Stimulated activated CD8-positive, alpha-beta memory T cell treated with anti-CD3 and anti-CD28 coated beads, Interleukin-12 subunit alpha, Interleukin-12 subunit beta, amount 100 ng/mL, for 24 hours (primary cell): ENCODE measurements at regions not wholly inside any gene's neighbourhood (a gene's known extent, or its start where the extent isn't known, plus 50 kb on each side); places are given as distances from the start of the nearest gene placed in this dataset.
"Not testable (repeated sequence)": the region's sequence is repeated elsewhere in the genome, so short reads cannot be mapped to it uniquely, and the experiment has no call there.

Experiments used
- DNase-seq: peaks from one replicate; pipeline ENCODE4 v3.0.0-alpha.2; 2020; ENCODE audit errors: extremely low read depth

DNA sequence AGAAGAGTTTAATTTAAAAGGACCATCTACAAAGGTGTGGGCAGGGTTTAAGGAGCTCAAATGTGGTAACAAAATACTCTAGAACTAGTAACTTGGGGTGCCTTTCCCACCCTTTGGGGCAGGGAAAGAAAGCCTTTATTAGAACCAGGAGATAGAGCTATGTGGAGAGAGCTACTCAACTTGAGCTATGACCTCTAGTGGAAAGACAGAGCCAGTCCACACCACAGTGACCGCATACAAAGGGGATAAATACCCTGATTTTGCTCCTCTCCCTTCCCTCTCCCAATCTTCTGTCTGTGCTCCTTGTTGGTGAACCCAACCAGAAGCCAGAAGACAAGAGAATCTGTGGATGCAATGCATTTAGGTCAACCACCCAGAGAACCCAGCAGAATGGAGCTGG, 54.4 kb upstream of the JAK1 start:
- no peak for DNase-seq

DNA sequence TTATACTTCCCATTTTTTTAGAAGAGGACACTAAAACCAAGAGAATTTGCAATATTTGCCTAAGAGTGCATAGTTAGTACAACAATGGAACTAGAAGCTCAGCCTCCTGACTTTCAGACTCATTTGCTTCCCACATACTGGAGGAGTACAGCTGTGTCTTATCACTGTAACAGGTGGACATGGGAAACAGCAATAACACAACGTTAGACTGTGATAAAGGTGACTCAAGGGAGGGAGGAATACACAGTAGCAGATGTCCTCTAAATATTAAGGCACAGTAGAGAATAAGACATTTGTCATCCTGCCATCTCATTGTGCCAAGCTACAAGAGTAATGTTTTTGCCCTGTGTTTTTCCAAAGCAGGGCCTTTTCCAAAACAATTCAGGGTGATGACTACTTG, 55.4 kb upstream of the JAK1 start:
- no peak for DNase-seq

DNA sequence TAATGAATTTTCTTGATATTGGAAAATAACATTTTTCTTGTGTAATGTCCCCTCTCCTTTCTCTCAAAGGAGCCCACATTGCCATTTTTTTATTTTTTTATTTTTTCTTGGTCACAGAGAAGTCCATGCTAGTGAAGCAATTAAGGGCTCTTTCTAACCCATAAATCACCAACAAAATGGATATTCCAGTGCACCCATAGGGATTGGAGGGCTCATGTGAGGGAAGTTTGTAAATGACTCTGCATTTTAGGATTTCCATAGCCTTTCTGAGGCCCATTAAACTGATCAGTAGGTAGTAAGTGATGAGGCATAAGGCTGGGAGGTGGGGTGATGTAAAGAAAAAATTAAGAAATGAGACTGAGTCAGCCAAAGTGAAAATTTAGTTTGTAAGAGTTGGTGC, 55.9 kb upstream of the JAK1 start:
- no peak for DNase-seq

DNA sequence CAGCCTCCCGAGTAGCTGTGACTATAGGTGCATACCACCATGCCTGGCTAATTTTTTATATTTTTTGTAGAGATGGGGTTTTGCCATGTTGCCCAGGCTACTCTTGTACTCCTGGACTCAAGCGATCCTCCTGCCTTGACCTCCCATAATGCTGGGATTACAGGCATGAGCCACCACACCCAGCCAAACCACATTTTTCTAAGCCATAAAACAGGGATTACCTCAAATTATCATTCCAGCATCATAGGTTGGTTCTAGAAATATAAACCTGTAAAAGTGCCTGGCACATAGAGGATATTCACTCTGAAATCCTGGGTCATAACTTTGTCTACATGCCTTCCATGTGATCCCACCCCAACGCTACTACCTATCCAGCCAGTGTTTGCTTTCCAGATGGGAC, 59.4 kb upstream of the JAK1 start:
- no peak for DNase-seq

DNA sequence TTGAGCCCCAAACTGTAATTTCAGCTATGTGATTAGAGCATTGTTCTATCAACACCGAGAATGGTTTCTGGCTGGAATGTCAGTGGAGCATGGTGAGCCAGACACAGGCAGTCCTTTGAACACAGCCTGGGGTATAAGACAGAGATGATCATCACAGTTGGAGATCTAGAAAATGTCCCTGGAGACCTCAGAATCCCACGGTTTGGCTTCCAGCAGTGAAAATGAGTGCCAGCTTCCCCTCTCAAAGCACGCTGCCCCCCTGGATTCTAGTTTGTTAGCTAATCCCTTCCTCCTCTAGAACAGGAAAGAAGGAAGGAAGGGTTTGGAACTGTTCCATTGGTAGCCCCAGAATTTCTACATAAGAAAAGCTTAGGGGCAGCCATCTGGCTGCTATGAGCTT, 59.9 kb upstream of the JAK1 start:
- DNase-seq: no peak

DNA sequence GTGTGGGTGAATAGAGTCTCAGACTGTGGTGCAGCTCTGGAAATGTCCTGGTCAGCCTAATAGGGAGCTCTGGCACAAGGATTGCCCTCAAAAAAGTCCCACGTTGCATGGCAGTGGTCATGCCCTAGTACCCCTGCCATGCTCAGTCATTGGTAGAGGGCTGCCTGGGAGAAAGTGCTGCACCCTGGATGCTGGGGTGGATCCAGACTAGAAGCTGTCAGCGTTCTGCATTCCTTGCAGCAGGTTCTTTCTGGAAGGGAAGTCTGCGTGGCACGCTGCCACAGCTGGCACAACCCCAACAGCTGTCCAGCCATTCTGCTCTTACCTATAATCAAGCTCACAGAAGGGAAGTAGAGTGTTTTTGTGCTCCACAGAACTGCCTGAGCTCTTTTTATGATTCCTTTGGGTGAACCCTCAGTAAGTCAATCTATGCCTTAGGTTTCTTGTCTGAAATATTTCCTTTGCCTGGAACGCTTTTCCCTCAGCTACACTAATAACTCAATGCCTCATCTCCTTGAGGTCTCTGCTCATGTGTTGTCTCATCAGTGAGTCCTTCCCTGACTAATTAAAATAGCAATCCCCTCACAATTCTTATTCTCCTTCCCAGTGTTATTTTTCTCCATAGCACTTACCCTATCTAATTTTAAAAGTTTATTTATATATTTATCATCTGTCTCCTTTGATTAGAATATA, 61.5 kb upstream of the JAK1 start:
- no peak for DNase-seq

DNA sequence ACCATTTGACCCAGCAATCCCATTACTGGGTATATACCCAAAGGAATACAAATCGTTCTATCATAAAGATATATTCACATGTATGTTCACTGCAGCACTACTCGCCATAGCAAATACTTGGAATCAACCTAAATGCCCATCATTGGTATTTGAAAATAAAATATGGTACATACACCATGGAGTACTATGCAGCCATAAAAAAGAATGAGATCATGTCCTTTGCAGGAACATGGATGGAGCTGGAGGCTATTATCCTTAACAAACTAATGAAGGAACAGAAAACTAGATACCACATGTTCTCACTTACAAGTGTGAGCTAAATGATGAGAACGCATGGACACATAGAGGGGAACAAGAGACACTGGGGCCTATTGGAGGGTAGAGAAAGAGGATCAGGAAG, 63.1 kb upstream of the JAK1 start:
- DNase-seq: not testable (repeated sequence)

DNA sequence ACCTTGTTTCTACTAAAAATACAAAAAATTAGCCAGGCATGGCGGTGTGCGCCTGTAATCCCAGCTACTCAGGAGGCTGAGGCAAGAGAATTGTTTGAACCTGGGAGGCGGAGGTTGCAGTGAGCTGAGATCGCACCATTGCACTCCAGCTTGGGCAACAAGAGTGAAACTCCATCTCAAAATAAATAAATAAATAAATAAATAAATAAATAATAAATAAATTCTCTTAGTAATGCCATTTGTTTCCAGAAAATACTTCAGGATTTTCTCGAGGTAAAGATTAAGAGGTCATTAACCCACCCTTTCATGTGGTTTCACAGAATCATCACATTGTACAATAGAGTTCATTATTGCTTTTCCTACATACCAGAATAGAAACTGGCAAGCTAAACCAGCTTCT, 68.5 kb upstream of the JAK1 start:
- DNase-seq: not testable (repeated sequence)

DNA sequence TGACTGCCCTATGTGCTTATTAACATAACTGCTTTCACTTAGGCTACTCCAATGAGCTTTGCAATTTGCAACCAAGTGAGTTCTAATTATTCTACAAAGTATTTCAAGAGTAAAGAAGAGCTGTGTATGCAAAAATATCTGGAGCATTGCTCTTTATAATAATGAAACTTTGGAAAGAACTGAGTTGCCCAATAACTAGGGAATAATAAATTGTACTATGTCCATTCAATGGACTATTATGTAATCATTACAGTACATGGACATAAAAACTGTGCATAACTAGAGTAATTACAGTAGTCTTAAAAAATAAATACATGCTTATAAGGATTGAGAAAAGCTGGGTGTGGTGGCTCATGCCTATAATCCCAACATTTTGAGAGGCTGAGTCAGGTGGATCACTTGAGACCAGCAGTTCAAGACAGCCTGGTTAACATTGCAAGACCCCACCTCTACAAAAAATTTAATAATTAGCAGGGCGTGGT, 70.3 kb upstream of the JAK1 start:
- DNase-seq: no peak

DNA sequence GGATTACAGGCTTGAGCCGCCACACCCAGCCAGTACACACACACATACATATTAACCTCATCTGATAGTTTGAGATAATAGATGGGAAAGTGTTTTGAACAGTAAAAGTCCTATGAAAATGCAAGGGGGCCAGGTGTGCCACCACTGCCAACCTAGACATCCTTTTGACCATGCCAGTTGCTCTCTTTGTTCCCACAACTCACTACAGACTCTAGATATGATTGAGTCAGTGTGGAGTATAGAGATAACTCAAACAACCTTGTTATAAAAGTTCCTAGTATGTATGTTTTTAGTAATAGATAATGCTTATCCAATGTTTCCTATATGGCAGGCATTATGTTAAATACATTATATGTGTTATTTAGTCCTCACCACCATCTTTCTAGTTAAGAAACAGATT, 72.7 kb upstream of the JAK1 start:
- DNase-seq: no peak

DNA sequence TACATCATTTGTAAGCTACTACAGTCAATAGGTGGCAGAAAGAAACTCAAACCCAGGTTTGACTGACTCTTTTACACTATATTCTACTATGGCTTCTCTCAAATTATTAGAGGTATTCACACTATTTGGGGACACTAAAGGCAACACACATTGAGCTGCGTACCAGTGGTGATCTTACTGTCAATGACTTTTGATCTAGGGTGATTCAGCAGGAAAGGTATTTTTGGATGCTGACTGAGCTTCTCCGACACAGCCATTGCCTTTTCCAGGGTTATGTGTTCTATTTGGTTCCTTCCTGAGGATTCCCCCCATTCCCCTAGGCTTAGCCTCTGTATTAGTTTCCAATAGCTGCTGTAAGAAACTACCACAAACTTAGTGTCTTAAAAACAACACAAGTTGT, 73.2 kb upstream of the JAK1 start:
- DNase-seq: no peak

DNA sequence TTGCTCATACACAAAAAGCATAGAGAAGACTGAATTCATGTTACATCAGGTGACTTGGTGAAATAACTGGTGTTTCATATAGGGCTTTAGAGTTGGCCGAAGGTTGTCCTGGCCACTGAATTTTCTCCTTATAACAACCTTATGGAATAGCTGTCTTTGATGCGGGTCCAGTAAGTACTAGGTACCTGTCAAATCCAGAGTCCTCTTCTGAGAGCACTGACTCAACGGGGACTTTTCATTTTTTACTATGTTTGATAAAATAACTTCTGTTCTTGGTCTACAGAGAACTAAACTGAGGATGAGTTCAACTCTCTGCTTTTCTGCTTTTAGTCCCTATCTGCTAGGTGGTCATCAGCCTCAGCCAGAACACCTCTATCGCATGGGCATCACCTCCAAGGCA, 76.1 kb upstream of the JAK1 start:
- no peak for DNase-seq

DNA sequence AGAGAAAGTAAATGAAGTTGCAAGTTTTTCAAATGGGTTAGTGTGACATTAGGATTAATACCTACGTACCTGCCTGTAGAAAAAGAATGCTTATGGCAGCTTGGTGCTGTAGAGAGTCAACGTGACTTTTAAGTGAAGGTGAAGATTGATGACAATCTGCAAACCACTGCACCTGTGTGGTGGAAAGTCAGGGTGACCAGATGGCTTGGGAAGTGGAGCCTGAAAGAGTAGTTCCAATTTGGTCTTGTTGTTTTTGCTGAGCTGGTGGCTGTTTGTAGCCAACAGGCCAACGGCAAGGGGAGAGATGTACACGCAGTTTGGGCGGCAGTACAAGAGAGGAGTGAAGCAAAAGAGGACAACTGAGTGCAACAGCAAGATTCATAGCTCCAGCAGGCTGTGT, 78.1 kb upstream of the JAK1 start:
- DNase-seq: no peak

DNA sequence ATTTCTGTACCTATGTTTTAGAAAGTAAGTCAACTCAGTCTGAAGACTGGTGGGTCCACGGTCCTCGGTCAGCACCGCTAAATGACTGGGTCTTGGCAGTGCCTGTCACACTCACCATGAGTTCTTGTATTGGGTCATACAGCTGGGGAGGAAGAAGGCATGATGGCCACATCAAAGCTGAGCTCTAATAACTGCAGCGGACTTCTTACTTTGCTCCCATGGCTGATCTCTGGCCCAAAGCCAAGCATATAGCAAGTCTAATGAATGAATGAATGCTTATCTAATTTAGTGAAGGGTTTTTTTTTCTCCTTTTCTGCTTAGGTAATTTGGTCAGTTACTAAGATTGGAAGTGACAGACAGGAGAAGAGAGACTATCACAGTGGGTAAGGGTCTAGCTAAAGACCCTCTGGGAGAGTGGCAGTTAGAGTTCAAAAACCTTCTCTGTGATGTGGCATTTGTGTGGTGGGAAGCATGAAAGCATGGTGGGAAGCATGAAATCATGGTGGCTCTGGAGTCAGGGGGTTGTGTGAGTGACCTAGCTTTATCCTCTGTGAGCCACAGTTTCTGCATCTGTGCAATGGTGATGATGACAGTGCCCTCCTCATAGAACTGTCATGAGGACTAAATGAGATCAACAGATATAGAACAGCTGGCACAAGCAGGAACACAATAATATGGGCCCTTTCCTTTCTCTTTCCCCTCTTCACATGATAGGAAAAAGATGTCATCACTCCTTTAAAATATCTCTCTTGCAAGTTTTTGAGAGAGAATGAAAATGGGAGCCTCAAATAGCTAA, 78.9 kb upstream of the JAK1 start:
- no peak for DNase-seq

DNA sequence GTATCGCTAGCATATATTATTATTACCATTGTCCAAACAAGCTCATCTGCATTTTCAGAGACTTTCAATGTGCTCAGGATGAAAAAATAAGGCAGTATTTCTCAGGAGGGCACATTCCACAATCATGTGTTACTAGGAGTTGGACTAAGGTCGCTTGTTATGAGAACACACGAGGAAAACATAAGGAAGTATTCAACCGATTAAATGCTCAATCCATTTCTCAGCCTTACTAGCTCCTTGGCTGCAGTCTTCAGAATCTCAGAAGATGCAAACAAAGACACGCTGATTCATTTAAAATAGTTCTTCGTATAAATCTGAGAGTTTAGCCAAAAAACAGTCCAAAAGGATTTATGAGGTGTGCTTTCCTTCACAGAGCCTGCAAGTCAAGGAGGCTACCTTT, 82.0 kb upstream of the JAK1 start:
- no peak for DNase-seq

DNA sequence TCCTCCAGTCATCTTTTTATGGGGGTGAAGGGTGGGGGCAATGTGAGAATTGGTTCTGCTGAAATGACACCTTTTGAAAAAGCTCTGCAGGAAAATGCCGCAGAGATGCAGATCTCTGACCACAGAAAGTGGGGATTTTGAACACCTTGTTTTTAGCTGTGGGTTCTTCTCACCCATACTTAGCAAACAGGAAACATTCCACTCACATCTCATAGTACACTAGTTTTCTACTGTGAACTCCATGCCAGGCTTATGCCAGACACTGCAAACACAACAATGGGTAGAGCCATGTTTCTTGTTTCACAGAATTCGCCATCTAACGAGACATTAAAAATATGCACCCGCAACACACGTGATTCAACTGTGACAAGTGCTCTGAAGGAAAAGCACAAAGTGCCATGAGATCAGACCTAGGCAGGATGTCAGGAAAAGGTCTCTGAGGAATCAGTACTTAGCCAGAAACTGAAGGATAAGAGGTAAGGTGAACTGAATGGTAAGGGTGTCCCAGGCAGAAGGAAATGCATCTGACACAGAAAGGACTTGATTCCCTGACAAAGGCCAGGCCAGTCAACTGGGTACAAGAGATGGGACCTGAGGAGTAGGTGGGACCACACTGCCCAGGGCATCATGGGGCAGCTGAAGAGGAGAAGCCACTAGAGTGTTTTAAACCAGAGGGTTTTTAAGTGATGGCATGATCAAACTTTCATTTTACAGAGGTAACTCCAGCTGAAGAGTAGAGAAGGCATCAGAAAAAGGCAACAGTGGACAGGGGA, 83.8 kb upstream of the JAK1 start:
- DNase-seq: no peak

DNA sequence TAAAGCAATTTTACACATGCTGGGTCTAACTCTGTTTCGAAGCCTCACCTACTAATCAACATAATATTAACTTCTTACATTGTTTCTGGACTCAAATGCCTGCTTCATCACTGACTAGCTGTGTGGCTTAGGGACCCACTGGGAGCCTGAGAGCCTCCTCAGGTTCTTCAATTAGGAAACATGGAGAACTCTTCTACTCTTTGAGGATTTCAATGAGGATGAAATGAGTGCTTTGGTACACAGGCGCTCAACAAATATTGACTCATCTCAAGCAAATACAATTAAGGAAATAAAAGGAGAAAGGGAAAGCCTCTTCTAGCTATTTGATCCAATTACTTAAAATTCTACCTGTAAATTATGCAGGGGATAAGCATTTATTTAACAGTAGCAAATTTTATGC, 84.4 kb upstream of the JAK1 start:
- DNase-seq: no peak

DNA sequence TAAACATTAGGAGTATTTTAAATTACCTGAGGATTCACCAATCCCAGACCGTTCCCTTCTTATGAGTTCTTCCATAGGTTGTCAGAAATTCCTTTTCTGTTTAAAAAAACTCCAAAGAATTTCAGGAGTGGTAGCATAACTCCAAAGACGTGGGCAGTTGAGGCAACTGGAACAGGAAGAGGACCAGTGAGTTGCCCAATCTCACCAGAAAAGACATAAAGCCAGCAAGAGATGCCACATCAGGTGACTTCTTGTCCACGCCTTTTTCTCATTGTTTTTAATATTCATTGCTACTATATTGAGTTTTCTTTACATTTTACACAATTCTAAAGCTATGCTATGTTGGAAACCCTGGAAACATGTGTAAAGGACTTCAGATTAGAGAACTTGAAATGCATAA, 88.1 kb upstream of the JAK1 start:
- DNase-seq: no peak

DNA sequence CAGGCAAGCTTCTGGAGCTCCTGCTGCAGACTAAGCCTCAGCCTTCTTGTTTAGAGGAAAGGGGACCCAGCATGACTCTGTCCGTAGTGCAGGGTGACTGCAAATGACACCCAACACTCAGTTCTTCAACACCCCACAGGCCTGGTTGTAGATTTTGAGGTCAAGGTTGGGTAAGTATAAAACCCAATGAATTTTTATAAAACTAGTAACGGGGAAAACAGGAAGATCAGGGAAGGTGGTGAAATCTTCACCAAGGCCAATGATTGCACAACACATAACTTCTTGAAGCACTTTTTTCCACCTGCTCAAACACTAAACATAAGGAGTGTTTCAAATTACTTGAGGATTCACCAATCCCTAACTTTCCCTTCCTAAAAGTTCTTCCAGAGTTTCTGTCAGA, 89.4 kb upstream of the JAK1 start:
- DNase-seq: no peak

DNA sequence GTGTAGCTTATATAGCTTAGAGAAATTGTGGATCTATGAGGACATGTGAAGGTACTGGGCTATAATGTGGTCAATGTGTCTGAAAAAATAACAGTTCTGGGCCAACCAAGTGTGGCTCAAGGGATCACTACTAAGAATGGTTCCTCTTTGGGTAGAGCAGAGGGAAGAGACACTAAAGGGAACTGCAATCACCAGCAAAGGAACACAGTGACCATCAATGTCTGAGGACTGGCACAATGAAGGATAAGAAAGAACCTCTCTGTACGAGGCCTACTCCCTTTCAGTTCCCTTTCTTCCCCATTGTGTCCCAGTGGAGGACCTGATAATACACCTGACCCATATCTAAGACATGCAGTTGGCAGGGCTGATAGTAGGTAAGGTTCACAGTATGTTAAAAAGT, 89.9 kb upstream of the JAK1 start:
- DNase-seq: no peak

DNA sequence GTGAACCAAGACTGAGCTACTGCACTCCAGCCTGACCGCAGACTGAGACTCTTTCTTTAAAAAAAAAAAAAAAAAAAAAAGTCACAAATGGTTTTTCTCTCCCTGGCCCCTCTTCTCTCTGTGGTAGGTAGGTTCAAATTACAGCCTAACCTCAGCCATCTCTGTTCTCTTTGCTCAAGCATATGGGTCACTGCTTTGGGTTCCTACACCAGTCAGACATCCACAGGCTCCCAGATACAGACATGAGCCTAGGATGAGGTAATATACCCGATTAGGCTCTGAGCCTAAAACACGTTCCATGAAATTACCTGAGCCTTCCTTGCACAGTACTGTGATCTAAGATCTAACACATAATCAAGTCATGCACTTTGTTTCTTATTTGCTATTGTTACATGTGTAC, 90.5 kb upstream of the JAK1 start:
- DNase-seq: no peak

DNA sequence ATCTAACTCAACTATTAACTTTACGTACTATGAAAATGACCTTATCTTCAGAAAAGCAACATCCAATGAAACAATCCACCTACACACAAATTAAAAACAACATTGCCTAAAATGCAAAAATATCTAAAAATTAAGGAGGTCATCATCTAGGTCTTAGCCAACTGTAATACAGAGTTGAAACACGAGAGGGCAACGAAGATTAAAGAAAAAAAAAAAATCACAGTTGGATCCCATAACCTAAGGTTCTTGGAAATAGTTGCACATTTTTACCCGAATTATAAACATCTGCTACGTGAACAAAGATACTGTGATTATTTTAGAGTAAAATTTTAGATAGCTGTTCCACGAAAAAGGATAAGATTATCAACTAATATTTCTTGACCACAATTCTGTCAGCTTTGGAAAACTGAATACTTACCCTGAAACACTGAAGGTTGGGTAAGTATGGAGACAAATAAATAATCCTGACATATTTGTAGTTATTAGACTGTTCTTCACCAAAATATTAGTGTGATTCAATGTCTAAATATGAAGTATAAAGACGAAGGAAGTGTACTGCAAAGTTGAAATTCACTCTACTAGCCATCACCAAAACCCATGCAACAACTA, 88.0 kb upstream of the AK4 start:
- no peak for DNase-seq
